HG03378 (cell line): ENCODE measurements at regions not wholly inside any gene's neighbourhood (a gene's known extent, or its start where the extent isn't known, plus 50 kb on each side); places are given as distances from the start of the nearest gene placed in this dataset.
"Not testable (repeated sequence)": the region's sequence is repeated elsewhere in the genome, so short reads cannot be mapped to it uniquely, and the experiment has no call there.

ENCODE experiments used
- ATAC-seq: cut with Tn5 transposase; IDR thresholded peaks from one replicate; pipeline ENCODE4 v1.9.1; 2021; ENCODE audit warnings: mild to moderate bottlenecking, moderate library complexity; ENCODE audit not compliant: unreplicated experiment

DNA sequence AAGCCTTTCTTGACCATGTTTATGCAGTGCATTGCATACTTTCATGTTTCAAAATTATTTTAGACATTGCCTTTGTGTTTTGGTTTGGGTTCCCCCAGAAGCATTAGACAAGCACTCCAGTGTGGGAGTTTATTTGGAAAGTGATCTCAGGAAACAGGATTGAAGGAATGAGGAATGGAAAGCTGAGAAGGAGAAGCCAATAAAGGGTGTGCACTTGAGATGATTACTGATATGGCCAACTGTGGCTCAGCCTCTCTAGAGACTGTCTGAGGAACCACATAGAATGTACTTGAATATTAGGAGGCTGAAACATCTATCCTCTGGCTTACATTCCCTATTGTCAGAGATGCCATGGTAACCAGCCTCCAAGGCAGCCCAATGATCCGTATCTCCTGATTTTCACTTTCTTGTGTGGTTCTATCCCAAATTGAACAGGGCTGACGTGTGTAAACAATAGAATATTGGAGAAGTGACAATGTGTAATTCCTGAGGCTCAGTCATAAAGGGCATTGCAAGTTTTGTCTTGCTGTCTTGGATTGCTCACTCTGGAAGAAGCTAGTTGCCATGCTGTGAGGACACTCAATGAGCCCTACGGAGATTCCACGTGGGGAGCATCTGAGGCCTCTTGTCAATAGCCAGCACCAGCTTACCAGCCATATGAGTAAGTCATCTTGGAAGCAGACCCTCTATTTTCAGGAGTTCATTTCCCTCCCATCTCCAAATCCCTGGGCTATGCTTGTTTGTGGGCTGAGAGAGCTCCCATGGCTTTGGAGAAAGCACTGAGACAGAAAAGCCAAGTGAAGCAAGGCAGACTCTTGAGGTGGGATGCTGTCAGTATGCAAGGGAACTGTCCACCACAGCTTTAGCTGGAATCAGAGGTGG, 84.7 kb downstream of the SCN11A start:
- ATAC-seq, result no peak

DNA sequence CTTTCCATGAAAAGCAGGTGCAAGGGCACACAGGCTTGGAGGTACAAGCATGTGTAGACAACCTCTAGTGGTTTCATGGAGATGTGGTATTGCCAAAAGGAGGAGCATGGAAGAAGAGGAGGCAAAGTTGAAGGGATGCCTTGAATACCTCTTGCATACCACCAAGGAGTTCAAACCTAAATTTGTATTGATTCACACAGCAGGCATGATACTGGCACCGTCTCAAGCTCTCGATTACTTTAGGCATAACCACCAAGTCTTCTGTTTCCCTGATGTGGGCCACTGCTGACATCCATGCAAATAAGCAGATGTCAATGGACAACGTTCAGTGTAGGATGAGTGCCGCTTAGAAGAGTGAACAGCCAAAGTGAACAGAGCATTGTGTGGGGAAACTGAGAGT, 87.1 kb downstream of the SCN11A start:
- ATAC-seq, result no peak

DNA sequence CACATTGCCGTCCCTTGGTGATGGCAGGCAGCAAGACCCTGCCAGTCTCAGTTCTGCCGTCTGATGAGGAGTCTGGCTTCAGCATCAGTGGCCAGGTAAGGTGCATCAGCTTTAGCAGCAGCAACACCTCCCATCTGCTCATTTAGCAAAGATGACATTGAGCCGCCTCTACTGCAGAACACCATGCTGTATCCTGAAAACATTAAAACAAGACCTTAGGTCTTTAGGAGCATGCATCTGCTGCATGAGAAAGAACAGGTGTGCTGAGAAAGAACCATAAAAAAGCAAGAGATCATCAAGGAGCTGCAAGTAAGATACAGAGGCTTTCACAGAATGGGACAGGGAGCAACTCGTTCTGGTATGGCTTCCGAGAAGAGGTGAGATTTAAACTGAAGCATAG, 87.5 kb downstream of the SCN11A start:
- ATAC-seq, result no peak

DNA sequence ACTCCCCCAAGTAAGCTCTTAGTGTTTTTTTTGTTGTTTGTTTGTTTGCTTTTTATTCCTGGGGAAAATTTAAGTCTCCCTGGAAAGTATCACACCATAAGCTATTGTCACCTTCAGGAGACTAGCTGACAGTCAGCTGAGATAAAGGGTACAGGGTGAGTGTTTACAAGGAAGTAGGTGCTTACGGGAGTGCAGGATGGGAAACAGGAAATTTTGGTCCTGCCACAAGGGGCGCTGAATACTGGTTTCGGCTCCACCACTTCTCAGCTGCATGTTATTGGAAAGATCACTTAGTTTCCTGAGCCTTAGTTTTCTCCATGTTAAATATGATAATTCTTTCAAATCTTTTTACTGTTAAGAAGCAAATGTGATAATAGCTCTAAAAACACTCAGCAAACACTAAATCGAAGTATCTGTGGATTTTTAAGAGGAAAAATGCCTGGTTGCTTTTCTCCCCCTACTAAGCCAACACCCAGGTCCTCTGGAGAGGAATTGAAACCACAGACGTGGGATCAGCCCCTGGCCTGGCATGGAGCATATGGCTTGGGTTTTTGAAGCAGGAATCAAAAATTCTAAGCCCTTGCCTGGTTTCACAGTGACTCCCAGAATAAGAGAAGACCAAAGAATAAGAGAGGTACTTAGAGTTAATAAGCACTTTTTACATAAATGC, 90.7 kb downstream of the SCN11A start:
- no peak for ATAC-seq

DNA sequence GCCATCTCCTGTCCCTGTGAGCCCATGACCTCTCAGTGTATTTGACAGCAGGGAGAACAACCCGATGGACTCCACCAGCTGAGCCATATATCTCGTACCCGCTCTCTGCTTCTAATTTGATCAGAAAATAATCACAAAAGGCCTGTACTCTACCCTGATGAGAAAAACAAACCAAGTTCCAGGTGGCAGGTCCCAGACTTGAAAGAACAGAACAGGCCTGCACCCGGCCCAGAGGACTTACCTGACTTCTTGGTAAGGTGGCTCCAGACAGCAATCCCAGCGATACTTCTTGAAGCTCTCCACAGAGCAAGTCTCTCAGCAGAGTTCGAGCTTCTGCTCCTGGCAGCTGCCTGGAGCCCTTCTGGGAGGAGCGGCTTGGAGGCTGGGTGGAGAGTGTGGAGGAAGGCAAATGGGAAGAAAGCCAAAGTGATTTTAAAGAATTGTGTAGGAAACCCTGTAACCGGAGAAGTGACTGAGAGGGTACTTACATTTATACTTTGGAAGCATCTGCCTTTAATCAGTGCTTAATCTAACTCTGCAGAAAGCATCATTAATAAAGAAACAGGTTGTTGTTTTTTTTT, 91.6 kb downstream of the SCN11A start:
- ATAC-seq, result no peak

DNA sequence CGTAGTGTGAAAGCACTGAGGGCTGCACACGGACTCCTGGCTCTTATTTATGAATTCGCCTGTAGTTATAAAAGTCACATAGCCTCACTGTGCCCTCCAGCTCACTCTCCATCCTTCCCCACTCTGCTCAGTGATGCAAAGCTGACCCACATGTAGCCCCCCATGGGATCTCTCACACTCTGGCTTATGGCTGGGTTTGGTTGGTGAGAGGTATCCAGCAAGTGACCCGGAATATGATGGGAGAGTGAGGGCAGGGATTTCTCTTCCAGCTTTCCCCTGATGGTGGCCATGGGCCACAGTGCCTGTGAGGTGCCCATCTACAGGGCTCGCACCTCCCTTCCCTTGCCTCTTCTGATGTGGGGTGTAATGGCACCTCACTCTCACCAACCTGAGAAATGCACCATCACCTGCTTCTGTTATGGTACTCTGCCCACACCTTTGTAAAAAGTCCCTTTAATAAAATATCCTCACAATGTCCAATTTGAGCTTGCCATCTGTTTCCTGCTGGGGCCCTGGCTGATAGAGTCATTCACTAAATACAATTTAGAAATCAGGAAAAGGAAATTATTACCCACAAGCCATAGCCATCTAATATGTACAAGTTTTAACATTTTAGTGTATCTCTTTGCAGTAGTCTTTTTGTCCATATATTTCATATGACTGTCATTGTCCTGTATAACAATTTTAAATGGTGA, 93.6 kb downstream of the SCN11A start:
- no peak for ATAC-seq

DNA sequence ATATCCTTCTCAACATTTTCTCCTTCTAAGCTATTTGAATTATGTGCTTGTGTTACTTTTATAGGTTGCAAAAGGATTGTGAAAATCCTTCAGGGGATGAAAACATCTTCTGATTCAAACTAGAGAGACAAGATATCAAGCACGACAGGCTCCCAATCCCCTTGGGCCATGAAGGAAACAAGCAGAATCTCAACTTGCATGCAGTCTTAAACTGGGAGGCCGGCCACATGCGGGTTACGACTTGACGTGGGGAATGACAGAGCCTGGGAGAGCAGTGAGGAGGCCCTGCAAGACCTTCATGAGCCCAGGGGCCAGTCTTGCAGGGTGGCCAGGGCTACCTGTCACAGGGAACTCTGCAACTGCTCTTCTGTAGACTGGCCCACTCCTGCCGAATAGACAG, 94.4 kb downstream of the SCN11A start:
- no peak for ATAC-seq

DNA sequence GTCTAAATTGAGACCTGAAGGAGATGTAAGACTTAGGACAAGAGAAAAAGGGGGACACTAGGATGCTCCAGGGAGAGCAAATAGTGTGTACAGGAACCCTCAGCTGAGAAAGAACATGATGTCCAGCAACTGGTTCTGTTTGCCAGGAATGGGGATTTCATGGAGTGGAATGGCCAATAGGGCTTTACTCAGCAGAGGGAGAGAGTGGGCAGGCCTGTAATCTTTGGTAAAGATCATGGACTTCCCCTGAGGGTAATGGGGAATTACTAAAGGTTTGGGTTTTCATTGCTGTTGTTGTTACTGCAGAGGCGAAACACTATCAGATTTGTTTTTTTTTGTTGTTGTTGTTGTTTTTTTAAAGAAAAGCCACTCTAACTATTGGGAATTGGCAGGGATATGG, 99.0 kb downstream of the SCN11A start:
- ATAC-seq, result no peak

DNA sequence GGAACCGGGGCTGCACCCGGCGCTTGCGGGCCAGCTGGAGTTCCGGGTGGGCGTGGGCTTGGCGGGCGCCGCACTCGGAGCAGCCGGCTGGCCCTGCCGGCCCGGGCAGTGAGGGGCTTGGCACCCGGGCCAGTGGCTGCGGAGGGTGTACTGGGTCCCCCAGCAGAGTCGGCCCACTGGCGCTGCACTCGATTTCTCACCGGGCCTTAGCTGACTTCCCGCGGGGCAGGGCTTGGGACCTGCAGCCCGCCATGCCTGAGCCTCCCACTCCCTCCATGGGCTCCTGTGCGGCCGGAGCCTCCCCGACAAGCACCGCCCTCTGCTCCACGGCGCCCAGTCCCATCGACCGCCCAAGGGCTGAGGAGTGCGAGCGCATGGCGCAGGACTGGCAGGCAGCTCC, 100.6 kb downstream of the SCN11A start:
- ATAC-seq, result not testable (repeated sequence)

DNA sequence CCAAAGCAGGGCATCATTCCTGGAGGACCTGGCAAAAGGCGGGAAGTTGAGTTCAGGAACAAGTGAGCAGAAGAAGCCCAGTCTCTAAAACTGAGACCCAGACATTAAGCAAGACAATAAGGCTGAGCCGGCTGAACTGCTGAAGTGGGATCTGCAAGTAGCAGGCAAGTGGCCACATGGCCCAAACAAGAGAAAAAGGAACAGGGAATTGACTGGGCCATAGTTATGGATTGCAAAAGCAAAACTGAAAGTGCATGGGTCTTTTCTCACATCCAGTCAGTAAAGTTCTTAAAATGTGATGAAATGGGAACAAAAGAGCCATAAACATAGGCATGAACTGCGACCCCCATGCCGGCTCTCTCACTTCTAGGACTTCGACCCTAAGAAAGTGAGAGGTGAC, 101.2 kb downstream of the SCN11A start:
- ATAC-seq, result no peak

DNA sequence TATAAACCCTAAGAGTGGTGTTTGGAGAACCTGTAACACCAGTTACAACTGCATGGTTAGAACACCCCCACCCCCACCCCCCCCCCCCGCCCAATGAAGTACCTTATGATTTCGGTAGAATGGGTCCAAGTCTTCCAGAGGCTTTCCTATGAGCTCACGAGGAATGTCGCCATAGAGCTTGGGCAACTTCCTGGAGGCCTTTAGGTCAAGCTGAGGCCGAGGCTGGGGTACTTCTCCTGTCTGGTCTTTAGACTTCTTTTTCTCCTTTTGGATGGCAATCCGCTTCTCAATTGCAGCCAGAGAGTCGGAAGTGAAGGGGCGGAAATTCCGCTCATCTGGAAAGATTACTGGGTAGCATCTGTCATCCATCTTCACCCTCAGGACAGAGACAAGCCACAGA, 101.8 kb downstream of the SCN11A start:
- no peak for ATAC-seq

DNA sequence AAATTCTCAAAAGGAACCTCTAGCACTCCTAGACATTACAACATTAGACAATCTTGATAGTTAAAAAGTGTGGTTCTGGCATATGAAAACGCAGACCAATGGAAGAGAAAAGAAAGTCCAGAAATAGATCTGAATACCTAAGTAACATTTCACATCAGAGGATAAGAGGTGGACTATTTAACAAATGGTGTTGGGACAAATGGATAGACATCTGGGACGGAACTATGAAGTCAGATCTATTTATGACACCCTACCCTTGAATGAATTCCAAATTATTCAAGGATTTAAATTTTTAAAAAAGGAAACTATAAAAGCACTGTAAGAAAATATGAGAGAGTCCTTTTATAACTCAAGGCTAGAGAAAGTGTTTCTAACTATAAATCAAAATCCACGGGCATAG, 111.3 kb downstream of the SCN11A start:
- no peak for ATAC-seq

DNA sequence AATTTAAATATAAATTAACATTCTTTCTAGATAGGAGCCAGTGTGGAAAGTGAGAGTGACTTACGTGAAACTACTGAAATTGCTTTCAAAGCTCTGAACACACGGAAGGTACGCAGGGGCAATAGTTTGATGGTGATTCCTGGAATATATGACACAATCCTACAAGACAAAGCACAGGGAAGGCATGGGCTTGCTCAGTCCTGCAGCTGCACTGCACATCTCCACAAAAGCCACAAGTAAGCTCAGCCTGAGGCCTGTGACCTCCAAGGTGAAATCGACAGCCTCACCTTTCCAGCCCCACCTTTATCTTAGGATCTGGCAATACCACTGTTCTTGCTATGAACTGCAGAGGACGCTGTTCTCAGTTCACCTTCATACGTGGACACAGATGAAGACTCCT, 109.3 kb upstream of the SCN10A start:
- ATAC-seq, result no peak

DNA sequence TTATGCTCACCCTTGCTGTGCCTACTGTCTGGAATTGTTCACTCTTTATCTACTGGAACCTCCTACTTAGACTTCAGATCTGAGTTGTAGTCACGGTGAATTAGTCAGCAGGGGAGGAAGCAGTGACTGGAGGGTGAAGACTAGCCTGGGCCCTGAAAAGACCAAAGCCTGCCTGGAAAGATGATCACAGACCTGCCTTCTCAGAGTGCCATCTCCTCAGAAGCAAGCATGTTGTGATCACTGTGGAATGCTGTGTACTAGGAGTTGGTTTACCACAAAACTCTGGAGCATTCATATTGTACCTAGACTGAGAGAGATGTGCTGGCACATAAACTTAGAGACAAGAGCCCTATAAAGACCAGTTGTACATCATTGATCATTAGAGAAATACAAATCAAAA, 100.7 kb upstream of the SCN10A start:
- no peak for ATAC-seq

DNA sequence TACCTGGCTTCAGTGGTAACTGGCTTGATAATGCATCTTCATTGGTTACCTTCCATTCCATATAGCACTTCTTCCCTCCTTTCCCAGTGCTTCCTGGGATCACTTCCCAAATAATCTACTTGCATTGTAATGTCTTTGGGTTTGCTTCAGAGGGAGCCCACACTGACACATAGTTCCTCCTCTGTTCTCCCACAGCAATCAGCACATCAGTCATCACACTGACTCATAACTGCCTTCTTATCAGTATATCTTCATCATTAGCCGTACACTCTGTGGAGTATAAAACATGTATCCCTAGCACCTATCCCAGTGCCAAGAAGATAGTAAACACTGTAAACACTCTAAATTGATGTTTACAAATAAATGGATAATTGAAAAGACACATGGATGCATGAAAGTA, 91.4 kb upstream of the SCN10A start:
- no peak for ATAC-seq

DNA sequence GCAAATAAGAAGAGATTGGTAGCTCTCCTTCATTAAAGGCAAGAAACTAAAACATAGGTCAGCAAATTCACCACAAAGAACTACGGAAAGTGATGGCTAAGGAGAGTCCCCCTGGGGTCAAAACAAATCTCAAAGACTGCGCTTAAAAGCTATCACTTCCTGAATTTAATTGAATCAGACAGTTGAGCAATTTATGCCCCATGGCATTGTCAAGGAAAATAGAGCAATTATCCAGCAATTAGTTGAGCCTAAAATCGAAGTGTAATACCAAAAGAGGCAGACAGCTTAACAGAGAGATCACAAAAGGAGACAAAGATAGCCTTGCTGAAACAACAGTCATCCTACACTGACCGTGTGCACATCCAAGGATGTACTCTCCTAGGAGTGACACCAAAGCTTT, 74.4 kb upstream of the SCN10A start:
- no peak for ATAC-seq

DNA sequence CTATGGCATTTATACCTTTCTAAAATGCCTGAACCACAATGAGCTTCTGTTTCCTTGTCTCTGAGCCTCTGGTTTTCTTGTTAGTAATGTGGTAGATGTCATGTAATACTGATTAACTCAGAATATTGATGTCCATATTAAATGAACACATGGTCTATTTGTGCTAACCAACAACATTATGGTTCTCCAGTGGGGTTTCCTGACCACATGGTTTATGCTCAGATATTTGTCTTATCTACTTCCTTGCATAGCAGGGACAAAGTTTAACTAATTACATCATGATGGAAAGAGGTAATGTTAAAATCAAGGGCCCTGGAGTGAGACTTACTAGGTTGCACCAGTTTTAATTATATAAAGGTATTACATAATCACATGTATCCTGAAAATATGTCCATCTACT, 62.6 kb upstream of the SCN10A start:
- ATAC-seq, result no peak
